GM12864 (cell line): ENCODE measurements at regions not wholly inside any gene's neighbourhood (a gene's known extent, or its start where the extent isn't known, plus 50 kb on each side); places are given as distances from the start of the nearest gene placed in this dataset.
"Not testable (repeated sequence)": the region's sequence is repeated elsewhere in the genome, so short reads cannot be mapped to it uniquely, and the experiment has no call there.

Experiments
- DNase-seq: peaks from one replicate; pipeline ENCODE4 v3.0.0-alpha.2; 2011; ENCODE audit warnings: low read depth
- H3K4me3 ChIP-seq: 2 replicates; pipeline ENCODE4 v1.5.1; 2011; ENCODE audit warnings: mild to moderate bottlenecking, low read depth, low read length, control low read depth
- CTCF ChIP-seq: IDR thresholded peaks from 2 replicates; pipeline ENCODE4 v1.5.1; 2011; ENCODE audit warnings: low read depth, mild to moderate bottlenecking, moderate library complexity, low read length, control low read depth, inconsistent platforms; ENCODE audit errors: missing control alignments

DNA sequence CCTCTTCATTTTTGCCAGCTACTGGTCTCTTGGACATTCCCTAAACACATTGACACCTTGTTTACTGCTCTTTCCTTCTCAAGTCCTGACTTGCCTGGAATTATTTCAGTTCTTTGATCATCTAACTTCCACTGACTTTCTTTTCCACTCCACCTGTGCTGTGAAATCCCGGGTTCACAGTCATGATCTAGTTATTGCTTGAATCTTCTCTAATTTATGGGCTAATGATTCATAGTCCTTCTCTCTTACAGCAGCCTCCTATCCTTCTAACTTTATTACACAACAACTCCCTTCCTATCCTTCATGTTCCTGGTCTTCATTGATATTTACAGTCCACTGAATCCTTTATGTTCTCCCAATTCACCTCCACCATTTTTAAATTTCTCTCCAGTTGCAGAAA lies 260.1 kb downstream of the C12orf75 start:
- H3K4me3 ChIP-seq = no peak overlapping the region
- no peak for TF ChIP-seq CTCF
- no peak for DNase-seq

DNA sequence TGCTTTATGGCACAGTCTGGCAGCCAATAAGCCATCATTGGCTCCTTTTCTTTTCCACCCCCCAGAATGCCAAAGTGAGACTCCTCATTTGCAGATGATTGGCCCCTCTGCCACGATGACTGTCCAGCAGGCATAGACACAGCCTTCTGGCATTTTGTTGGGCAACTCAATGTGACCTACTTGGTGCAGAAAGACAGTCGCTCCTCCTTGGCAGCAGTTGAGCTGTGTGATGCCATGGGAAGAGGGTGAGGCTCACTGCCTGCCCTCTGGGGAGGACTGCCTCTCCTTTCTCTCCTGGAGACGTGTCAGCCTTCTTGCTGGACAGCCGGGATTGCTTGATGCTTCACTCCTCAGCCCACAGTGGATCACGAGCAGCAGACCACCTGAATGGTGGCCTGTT lies 264.9 kb downstream of the C12orf75 start:
- no peak for DNase-seq
- no peak overlapping the region for H3K4me3 ChIP-seq
- no peak for TF ChIP-seq CTCF

- no peak for TF ChIP-seq CTCF
Observed at GRCh38 chr12:105596731-105597130, 266.2 kb downstream of the C12orf75 start.

DNA sequence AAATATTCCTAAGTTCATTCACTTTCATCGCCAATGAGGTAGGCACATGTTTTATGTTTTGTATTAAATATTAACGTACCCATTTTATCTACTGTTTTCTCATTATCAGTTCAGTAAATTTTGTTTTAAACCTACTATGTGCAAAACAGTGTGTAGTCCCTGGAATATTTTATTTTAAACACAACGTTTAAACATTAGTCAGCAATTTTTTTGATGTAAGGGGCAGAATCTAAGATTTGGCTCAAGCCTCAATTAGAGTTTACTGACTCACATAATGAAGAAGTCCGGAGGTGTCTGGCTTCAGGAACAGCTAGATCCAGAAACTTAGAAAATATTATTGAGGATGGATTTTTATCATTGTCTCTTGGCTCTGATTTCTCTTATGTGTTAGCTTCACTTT lies 267.5 kb downstream of the C12orf75 start:
- DNase-seq = no peak
- H3K4me3 ChIP-seq = no peak overlapping the region
- no peak for TF ChIP-seq CTCF

More at GRCh38 chr12:105596731-105597130, 266.2 kb downstream of the C12orf75 start:
- no peak overlapping the region for H3K4me3 ChIP-seq
- DNase-seq = no peak

DNA sequence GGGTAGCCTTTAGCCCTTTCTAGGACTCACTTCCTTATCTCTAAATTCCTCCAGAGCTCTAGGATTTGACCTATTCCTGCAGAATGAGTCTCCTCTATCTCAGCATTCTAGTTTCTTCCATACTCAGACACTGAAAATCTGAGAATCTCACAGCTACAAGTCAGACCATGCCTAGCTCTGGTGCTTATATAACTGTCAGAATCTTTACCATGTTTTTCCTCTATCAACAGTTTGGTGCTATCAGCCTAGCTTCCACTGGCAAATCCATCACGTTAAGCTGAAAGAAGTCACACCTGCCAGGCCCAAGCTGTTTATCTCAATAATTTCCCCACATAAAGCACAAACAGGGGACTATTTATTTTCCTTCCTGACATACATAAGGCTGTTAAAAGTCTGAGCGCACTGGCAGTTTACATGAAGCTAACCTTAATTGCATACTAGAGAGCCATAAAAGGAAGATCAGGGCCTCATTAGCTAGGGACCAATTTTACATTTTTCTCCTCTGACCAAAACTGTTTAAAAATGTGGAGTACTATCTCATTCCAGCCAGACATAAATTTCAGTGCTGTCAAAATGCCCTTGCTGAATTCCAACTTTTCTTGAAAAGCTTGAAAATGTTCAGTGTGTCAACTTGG lies 270.5 kb downstream of the C12orf75 start:
- TF ChIP-seq CTCF = no peak
- H3K4me3 ChIP-seq = no peak overlapping the region
- no peak for DNase-seq

DNA sequence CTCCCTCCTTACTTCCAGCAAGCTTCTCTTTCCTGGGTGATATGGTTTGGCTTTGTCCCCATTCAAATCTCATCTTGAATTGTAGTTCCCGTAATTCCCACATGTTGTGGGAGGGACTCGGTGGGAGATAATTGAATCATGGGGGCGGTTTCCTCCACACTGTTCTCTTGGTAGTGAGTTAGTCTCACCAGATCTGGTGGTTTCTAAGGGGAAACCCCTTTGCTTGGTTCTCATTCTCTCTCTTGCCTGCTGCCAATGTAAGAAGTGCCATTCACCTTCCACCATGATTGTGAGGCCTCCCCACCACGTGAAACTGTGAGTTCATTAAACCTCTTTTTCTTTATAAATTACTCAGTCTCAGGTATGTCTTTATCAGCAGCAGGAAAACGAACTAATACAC lies 271.8 kb downstream of the C12orf75 start:
- H3K4me3 ChIP-seq, DNase-seq: not testable (repeated sequence)

DNA sequence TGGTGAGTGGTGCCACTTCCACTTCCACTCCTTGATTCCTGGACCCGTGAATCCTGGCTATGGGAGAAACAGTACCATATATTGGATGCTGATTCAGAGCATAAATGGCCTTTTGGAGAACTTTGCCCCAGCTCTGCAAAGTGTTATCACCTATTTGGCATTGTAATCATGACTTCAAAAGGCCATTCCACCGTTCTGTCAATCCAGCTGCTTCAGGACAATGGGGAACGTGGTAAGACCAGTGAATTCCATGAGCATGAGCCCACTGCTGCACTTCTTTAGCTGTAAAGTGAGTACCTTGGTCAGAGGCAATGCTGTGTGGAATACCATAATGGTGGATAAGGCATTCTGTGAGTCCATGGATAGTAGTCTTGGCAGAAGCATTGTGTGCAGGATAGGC lies 273.8 kb downstream of the C12orf75 start:
- DNase-seq, H3K4me3 ChIP-seq: not testable (repeated sequence)

DNA sequence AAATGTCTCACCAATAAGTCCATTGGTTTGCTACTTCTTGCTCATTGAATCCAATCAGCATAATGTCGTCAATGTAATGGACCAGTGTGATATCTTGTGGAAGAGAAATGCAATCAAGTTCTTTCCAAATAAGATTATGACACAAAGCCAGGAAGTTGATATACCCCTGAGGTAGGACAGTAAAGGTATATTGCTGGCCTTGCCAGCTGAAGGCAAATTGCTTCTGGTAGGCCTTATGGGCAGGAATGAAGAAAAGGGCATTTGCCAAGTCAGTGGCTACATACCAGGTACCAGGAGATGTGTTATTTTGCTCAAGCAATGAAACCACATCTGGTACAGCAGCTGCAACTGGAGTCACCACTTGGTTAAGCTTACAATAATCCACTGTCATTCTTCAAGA lies 276.1 kb downstream of the C12orf75 start:
- DNase-seq, H3K4me3 ChIP-seq: not testable (repeated sequence)

- DNase-seq = not testable (repeated sequence)
Observed at GRCh38 chr12:105609001-105609400, 278.5 kb downstream of the C12orf75 start.

More at GRCh38 chr12:105609001-105609400, 278.5 kb downstream of the C12orf75 start:
- H3K4me3 ChIP-seq = not testable (repeated sequence)
